HG03460 (cell line): ENCODE measurements at regions not wholly inside any gene's neighbourhood (a gene's known extent, or its start where the extent isn't known, plus 50 kb on each side); places are given as distances from the start of the nearest gene placed in this dataset.

Source experiments
- ATAC-seq: cut with Tn5 transposase; IDR thresholded peaks from one replicate; pipeline ENCODE4 v1.9.1; 2021; ENCODE audit not compliant: unreplicated experiment

DNA sequence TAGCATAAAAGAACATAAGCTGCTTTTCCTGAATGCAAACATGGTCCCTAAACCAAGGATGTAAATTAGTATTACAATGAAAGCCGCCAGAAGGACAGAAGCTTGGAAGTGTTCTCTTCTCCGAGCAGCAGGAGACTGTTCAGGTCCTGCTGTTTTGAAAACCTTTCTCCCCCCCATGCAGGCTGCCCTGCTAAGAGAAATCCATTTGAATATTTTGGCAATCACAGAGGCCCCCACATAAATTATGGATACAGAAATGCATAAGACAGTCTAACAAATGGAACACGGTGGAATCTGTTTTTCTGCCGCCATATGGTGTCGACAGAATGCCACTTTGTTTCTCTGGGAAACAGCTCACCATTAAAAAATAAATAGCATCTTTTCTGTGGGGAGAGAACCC is 600.4 kb upstream of the KLHL29 start:
- no peak for ATAC-seq

DNA sequence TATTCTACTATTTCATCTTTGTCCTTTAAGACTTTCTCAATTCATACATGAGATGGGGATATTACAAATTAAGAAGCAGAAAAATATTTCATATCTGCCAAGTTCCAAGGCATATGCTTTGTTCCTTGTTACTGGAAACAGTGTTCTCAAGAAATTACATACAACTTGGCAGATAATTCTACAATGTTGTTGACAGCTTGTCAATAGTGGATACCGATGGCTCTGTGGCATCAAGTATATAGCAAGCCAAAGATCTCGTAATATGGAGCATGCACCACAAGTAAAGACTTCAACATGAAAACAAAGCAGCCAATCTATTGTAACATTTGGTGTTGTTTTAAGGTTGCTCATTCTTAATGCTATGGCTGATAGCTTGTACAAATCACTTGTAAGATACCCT is 598.2 kb upstream of the KLHL29 start:
- no peak for ATAC-seq

GRCh38 chr2:22787745-22788144 is 597.2 kb upstream of the KLHL29 start:
- ATAC-seq: no peak

DNA sequence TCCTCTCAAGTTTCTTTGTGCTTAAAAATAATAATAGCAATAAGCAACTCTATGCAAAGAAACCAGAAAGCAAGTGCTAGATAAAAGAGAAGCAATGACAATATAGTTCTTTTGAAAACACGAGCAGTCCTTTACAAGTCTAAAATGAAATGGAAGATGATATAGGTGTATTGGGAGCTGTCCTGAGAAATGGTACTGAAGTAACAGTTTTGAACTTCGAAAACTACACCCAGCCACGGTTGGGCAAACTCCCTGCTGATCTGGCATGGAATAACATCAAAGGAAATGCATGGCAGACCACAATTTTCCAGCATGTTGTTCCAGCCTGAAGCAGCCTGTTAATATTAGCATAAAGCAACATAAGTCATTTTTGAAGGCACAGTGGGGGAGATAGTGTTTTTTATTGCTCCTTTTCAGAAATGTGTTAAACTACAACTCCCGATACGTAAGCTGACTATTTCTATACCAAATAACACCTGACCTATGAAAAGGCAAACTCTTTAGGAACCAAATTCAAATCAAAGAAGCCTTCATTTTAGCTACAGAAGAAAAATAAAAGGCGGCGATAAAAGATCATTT is 596.1 kb upstream of the KLHL29 start:
- ATAC-seq: no peak

DNA sequence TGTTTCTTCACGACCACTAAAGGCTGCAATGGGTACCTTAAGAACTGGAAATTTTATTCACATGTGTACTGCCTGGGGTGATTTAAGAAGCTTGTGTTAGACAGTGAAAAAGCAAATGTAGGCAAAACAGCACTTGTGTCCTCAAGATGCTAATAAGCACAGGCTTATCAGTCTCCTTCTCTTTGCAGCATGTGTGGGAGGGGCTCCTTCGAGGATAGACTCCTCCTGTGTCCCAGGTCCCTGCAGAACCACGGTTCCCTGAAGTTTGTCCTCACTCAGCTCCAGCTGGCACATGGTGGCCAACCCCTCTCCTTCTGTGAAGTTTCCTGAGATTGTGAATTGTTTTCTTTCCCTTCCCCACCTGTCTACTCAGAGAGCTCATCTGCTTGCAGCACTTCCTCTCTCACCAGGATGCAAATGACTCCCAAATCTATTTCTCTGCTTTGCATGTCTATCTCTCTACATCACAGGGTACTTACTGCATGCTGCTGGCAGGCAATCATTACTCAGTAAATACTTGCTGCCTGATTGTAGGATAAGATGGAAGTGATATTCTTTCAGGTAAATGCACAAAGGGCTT is 589.6 kb upstream of the KLHL29 start:
- ATAC-seq: no peak

DNA sequence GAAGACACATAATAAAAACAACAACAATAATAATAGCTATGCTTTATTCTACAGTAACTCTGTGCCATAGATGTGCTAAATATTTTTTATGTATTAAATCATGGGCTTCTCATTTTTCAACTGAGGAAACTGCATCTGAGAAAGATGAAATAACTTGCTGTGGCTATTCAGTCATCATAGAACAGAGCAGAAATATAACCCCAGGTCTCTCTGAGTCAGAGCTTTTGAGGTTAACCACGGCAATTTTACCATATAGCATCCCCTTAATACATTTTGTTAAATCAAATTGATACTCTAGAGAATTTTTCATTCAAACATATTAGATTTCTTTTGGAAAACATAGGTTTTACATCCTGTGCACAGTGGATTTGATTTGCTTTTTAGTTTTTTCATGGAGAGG is 586.6 kb upstream of the KLHL29 start:
- ATAC-seq: no peak

- ATAC-seq: no peak
These were observed 584.6 kb upstream of the KLHL29 start for GRCh38 chr2:22800412-22800811.

- no peak for ATAC-seq
These were observed 583.9 kb upstream of the KLHL29 start for GRCh38 chr2:22801071-22801470.

DNA sequence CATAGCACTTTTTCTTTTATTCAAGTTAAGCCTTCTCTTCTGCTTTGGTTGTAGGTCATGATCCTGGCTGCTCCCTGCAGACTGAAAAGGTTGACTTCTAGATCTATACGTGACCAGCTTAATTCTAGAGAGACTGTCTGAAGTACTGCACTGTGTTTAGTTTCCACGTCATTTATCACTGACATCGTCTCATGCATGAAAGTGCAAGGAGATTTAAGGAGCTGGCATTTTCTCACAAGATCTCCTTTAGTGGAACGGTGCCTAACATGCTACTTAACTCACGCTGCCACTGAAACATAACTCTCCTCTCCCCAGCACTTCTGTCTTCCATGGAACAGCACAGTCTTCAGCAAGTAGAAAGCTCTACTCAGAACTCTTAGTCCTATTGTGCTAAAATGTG is 583.0 kb upstream of the KLHL29 start:
- ATAC-seq: no peak

DNA sequence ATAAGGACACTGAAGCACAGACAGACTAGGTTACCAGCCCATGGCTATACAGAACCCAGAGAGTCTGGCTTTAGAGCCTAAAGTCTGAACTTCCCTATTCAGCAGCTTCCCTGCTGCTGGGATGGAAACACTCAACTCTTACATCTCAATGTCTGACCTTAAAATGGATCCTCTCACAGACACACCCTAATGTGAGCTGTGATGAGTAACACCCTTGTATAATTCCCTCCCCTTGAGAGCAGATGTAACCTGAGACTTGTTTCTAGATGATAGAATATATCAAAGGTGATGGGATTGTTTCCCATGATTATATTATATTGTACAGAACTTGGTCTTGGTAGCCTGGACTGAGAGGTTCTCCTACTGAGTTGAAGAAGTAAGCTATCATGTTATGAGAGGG is 577.1 kb upstream of the KLHL29 start:
- ATAC-seq: no peak

GRCh38 chr2:22810602-22811001 is 574.4 kb upstream of the KLHL29 start:
- no peak for ATAC-seq

DNA sequence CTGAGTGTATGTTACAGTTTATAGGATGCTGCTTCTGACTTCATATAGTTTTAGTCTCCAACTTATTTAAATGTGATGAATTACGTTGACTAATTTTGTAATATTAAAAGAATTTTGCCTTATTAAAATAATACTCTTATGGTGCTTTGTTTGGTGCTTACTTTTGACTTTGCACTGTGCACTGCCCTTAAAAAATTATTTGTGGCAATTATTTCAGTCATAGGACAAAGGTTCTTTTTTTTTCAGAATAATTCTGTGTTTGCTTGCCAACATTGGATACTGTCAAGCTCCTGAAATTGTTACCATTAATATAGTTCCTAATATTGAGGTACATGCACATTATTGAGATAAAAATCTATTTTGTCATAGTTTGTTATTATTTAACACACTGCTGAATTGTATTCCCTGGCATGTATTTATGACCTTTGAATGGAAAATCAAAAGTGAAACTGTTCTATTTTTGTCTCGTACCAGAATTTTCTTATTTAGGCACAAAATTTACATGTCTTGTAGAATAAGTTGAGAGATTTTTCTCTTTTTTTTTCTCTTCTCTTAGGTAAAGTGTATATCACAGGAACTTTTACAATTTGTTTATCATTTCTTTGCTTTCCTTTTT is 572.8 kb upstream of the KLHL29 start:
- ATAC-seq: no peak

DNA sequence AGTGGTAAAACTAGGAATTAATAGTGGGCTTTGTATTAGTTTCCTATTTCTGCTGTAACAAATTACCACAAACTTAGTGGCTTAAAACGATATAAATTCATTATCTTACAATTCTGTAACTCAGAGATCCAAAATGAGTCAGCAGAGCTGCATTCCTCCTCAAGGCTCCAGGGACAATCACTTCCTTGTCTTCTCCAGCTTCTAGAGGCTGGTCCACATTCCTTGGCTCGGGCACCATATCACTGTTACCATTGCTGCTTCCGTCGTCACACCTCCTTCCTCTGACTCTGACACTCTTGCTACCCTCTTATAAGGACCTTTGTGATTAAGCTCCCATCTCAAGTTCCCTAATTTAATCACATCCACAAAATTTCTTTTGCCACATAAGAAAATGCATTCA is 567.8 kb upstream of the KLHL29 start:
- ATAC-seq: no peak

DNA sequence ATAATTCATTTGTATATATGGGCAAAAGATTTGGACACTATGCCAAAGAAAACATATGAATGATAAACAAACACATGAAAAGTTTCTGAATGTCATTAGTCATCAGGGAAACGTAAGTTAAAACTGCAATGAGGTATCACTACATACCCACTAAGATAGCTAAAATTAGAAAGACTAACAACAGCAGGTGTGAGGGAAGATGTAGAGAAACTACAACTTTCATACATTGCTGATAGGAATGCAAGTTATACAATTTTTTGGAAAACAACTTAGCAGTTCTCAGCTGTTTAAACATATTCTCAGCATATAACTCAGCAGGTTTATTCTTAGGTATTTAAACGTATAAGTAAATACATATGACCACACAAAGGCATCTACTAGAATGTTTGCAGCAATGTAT is 563.5 kb upstream of the KLHL29 start:
- no peak for ATAC-seq

GRCh38 chr2:22822835-22823234 is 562.1 kb upstream of the KLHL29 start:
- ATAC-seq: no peak

GRCh38 chr2:22824618-22825017 is 560.4 kb upstream of the KLHL29 start:
- no peak for ATAC-seq

- no peak for ATAC-seq
These were observed 558.3 kb upstream of the KLHL29 start for GRCh38 chr2:22826703-22827102.

DNA sequence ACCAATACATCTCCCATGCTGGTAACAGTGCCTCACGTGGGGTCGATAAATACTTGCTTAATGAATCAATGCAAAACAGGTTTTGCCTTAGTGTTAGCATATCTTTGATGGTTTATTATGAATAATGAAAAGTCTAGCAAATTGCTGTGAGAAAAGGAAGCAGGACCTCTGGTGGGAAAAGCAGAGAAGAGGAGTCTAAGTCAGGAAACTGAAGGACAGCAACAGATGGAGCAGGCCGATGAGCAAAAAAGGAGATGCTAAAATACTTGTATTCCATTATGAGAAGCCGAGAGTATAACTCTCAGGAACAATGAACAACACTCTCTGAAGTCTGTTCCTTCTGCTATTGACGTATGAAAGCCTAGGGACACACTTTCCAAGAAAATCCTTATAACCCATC is 555.2 kb upstream of the KLHL29 start:
- ATAC-seq: no peak

DNA sequence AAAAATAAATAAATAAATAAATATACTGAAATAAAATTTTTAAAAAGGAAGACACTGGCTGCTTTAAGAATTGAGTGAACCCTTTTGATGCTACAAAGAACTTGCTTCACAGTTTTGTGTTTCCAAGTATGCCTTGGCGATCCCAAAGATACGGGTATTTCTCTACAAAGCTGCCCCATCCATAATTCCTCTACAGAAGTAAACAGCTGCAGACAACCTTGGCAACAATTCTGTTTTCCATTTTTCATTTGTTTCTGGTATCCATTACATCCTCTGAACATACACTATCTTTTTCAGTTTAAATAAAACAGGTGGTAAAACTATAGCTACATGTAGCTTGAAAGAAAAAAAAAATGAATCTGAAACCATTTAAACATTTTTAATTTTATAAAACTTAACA is 552.8 kb upstream of the KLHL29 start:
- ATAC-seq: no peak

DNA sequence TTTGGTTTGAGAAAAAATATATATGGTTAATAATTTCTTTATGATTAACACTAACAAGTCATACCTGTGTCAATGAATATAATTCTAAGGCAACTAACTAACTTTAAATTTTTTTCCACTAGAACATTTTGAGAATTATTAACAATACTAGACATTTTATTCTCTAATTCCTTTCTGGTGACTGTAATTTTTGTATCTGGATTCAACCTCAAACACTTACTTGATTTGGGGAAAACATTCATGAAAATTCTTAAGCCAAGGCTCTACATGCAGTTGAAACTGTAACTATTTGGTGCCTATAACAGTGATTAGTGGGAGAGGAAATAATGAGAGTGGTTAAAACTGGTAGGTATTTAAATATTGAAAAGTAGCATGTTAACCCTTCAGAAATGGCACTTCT is 546.5 kb upstream of the KLHL29 start:
- no peak for ATAC-seq

- no peak for ATAC-seq
These were observed 542.6 kb upstream of the KLHL29 start for GRCh38 chr2:22842205-22842869.

- no peak for ATAC-seq
These were observed 541.0 kb upstream of the KLHL29 start for GRCh38 chr2:22843919-22844537.
